Breast epithelium (tissue), 4 donors: ENCODE measurements at regions not wholly inside any gene's neighbourhood (a gene's known extent, or its start where the extent isn't known, plus 50 kb on each side); places are given as distances from the start of the nearest gene placed in this dataset.

ENCODE experiments used
- DNase-seq, 2 donors: peaks; one replicate each; pipeline ENCODE4 v3.0.0-alpha.2; 2019; ENCODE audit warnings: low spot score in 2 of 2
- H3K27ac ChIP-seq, 2 donors: fragments of 200-600 bp; sonication (generic) in 1 of 2; one replicate each; pipeline ENCODE4 v1.5.1; 2016 to 2019; ENCODE audit warnings: mild to moderate bottlenecking in 1 of 2
- H3K27me3 ChIP-seq, 2 donors: fragments of 200-600 bp; sonication (generic) in 1 of 2; one replicate each; pipeline versions ENCODE4 v1.5.1 to v1.6.0; 2017 to 2019; ENCODE audit warnings: control low read depth in 1 of 2, mild to moderate bottlenecking in 1 of 2
- H3K36me3 ChIP-seq: fragments of 200-600 bp; one replicate; pipeline ENCODE4 v1.5.1; 2019
- H3K4me1 ChIP-seq, 2 donors: fragments of 200-600 bp; sonication (generic); one replicate each; pipeline ENCODE4 v1.5.1; 2016 to 2019; ENCODE audit warnings: control low read depth in 1 of 2
- H3K4me3 ChIP-seq, 3 donors: fragments of 200-600 bp; sonication (generic); 1 replicate in 2 of 3; 2 replicates in 1 of 3; pipeline ENCODE4 v1.5.1; 2016 to 2019; ENCODE audit warnings: mild to moderate bottlenecking in 3 of 3, moderate library complexity in 2 of 3
- H3K9me3 ChIP-seq, 2 donors: fragments of 200-600 bp; sonication (generic) in 1 of 2; one replicate each; pipeline ENCODE4 v1.5.1; 2016 to 2019; ENCODE audit warnings: control low read depth in 1 of 2
- CTCF ChIP-seq, 3 donors: fragments of 450-650 bp; IDR thresholded peaks; one replicate each; pipeline ENCODE4 v1.5.1; 2016 to 2017; ENCODE audit warnings: antibody characterized with exemption in 3 of 3, mild to moderate bottlenecking in 3 of 3, moderate library complexity in 3 of 3
- POLR2A ChIP-seq: fragments of 450-650 bp; IDR thresholded peaks from one replicate; pipeline ENCODE4 v1.6.1; 2016; ENCODE audit warnings: antibody characterized with exemption, mild to moderate bottlenecking, moderate library complexity
- POLR2AphosphoS5 ChIP-seq, 3 donors: sonication (generic); formaldehyde crosslinking; IDR thresholded peaks; one replicate each; pipeline ENCODE4 v1.6.1; 2017; ENCODE audit warnings: antibody characterized with exemption in 3 of 3
- intact Hi-C: fragments of 100-400 bp; cut with DNase I; formaldehyde crosslinking; loops from one replicate; pipeline ENCODE4 v1.15.1; 2023; ENCODE audit warnings: low total_unique reads

DNA sequence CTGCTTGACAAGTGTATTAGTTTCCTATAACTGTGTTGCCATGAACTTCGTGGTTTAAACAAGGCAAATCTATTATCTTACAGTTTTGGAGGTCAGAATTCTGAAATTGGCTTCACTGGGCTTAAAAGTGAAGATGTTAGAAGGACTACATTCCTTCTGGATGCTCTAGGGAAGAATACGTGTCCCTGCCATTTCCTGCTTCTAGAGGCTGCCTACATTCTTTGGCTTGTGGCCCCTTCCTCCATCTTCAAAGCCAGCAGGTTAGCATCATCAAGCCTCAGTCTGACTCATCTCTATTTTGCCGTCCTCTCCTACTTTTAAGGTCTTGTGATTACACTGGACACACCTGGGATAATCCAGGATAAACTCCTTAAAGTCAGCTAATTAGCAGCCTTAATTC is 327.7 kb downstream of the SATB1 start:
- DNase-seq: no peak
- no peak for TF ChIP-seq POLR2A
- TF ChIP-seq CTCF (IDR thresholded peaks at IDR 0.05): no peak
- no peak for TF ChIP-seq POLR2AphosphoS5 (IDR thresholded peaks at IDR 0.05)
- Histone ChIP-seq H3K36me3 (no peaks in the 10 kb centered on the region), H3K9me3 (peaks cover 0 to 11% of the 10 kb centered on the region in 2 donors), H3K27me3 (no peaks in the 10 kb centered on the region), H3K4me1 (no peaks in the 10 kb centered on the region), H3K4me3 (no peak overlapping the region), H3K27ac (no peak overlapping the region)
- intact Hi-C loops: no loop called here

DNA sequence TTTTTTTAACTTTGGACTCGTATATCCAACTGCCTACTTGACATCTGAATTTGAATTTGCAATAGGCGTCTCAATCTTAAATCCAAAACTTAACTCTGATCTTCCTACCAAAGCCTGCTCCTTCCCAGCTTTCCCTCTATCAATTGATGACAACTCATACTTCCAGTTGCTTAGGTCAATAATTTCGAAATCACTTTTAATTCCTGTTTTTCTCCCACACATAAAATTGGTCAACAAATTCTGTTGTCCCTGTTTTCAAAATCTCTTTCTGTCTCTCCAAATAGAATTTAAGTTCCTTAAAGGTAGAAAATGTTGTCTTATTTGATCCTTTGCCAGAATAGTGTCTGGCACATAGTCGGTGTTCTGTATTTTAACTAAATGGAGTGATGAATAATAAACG is 332.4 kb downstream of the SATB1 start:
- intact Hi-C loops: no loop called here
- no peak overlapping the region for H3K27ac ChIP-seq

DNA sequence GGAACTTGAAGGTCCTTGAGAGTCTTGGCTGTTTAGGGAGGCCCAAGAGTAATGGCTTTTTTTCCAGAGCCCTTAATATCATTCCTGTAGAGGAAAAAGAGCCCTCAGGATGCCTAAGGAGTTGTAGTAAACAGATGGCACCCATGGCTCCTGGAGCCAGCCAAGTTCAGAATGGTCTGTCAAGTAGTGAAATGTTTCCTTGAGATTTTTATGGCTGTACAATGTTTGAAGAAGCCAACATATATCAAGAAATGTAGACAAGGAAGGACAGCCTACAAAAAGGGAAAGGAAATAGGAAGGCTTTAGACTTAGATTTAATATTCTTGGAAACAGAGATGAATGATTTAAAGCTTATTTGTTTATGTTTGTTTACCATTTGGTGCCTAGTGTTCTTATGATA is 334.8 kb downstream of the SATB1 start:
- Histone ChIP-seq H3K36me3 (no peaks in the 10 kb centered on the region), H3K4me3 (no peak overlapping the region), H3K27me3 (no peaks in the 10 kb centered on the region), H3K4me1 (no peaks in the 10 kb centered on the region), H3K9me3 (no peaks in the 10 kb centered on the region), H3K27ac (no peak overlapping the region)
- no peak for TF ChIP-seq CTCF (IDR thresholded peaks at IDR 0.05)
- no peak for TF ChIP-seq POLR2AphosphoS5 (IDR thresholded peaks at IDR 0.05)
- TF ChIP-seq POLR2A: no peak
- intact Hi-C loops: no loop called here
- DNase-seq: no peak

More for the DNA sequence above, 332.4 kb downstream of the SATB1 start:
- Histone ChIP-seq H3K4me3 (no peak overlapping the region), H3K4me1 (no peaks in the 10 kb centered on the region), H3K27me3 (no peaks in the 10 kb centered on the region), H3K36me3 (no peaks in the 10 kb centered on the region), H3K9me3 (peaks cover 0 to 7% of the 10 kb centered on the region in 2 donors)
- TF ChIP-seq POLR2A: no peak
- TF ChIP-seq CTCF (IDR thresholded peaks at IDR 0.05): no peak
- TF ChIP-seq POLR2AphosphoS5 (IDR thresholded peaks at IDR 0.05): no peak
- DNase-seq: no peak

GRCh38 chr3:18087988-18088387 is 337.2 kb downstream of the SATB1 start:
- H3K27ac ChIP-seq: no peak overlapping the region
- intact Hi-C loops: no loop called here
- TF ChIP-seq POLR2AphosphoS5 (IDR thresholded peaks at IDR 0.05): no peak
- no peak for TF ChIP-seq CTCF (IDR thresholded peaks at IDR 0.05)
- no peak for TF ChIP-seq POLR2A
- H3K4me3 ChIP-seq: no peak overlapping the region
- no peaks in the 10 kb centered on the region for H3K9me3 ChIP-seq
- H3K36me3 ChIP-seq: no peaks in the 10 kb centered on the region
- H3K4me1 ChIP-seq: no peaks in the 10 kb centered on the region
- H3K27me3 ChIP-seq: no peaks in the 10 kb centered on the region
- DNase-seq: no peak

- no peak overlapping the region for H3K27ac ChIP-seq
- H3K27me3 ChIP-seq: no peaks in the 10 kb centered on the region
- TF ChIP-seq CTCF (IDR thresholded peaks at IDR 0.05) (no peak), POLR2A (no peak), POLR2AphosphoS5 (IDR thresholded peaks at IDR 0.05) (no peak)
- no peaks in the 10 kb centered on the region for H3K36me3 ChIP-seq
- H3K4me1 ChIP-seq: no peaks in the 10 kb centered on the region
- DNase-seq: no peak
- H3K4me3 ChIP-seq: no peak overlapping the region
- no peaks in the 10 kb centered on the region for H3K9me3 ChIP-seq
- intact Hi-C loops: no loop called here
Measured at GRCh38 chr3:18086760-18087159, 338.4 kb downstream of the SATB1 start.
